PFSK-1 (cell line): ENCODE measurements at regions not wholly inside any gene's neighbourhood (a gene's known extent, or its start where the extent isn't known, plus 50 kb on each side); places are given as distances from the start of the nearest gene placed in this dataset.

Experiments
- FOXP2 ChIP-seq: optimal IDR thresholded peaks from 2 replicates; pipeline ENCODE3; 2011; ENCODE audit warnings: borderline replicate concordance, control low read depth, inconsistent platforms; ENCODE audit not compliant: insufficient read depth; ENCODE audit errors: extremely low read length, extremely low read depth
- POLR2AphosphoS5 ChIP-seq: IDR thresholded peaks from 2 replicates; pipeline ENCODE4 v1.6.1; 2012; ENCODE audit warnings: low read depth, mild to moderate bottlenecking, control low read depth, low read length, moderate library complexity
- REST ChIP-seq, 2 experiments: IDR thresholded peaks; 2 replicates each; pipeline versions ENCODE4 v1.6.1 to v1.8.0; 2011 to 2012; ENCODE audit warnings: low read depth in 2 of 2, low read length in 2 of 2, control low read depth in 1 of 2, inconsistent platforms in 1 of 2, mild to moderate bottlenecking in 1 of 2, moderate library complexity in 1 of 2; ENCODE audit not compliant: insufficient read depth in 1 of 2
- SIN3A ChIP-seq: IDR thresholded peaks from 2 replicates; pipeline ENCODE4 v1.6.1; 2012; ENCODE audit warnings: mild to moderate bottlenecking, low read length, moderate library complexity, borderline replicate concordance; ENCODE audit not compliant: insufficient read depth
- TAF1 ChIP-seq: IDR thresholded peaks from 2 replicates; pipeline ENCODE4 v1.6.1; 2012; ENCODE audit warnings: low read length, control low read depth, borderline replicate concordance; ENCODE audit not compliant: insufficient read depth

- TF ChIP-seq POLR2AphosphoS5: no peak
- no peak for TF ChIP-seq TAF1
- TF ChIP-seq SIN3A: no peak
- no peak for TF ChIP-seq REST (IDR thresholded peaks at IDR 0.05; ENCODE audit: insufficient read depth in 1 of 2, low read depth in 2 of 2, low read length in 2 of 2)
- TF ChIP-seq FOXP2: no peak
Observed at GRCh38 chr6:15876406-15876805, 213.6 kb upstream of the DTNBP1 start.

- TF ChIP-seq TAF1 (no peak), POLR2AphosphoS5 (no peak), SIN3A (no peak), REST (IDR thresholded peaks at IDR 0.05; ENCODE audit: insufficient read depth in 1 of 2, low read depth in 2 of 2, low read length in 2 of 2) (no peak), FOXP2 (no peak)
Observed at GRCh38 chr6:15875797-15876196, 213.0 kb upstream of the DTNBP1 start.

GRCh38 chr6:15874821-15875220 lies 212.0 kb upstream of the DTNBP1 start:
- TF ChIP-seq SIN3A: no peak
- no peak for TF ChIP-seq REST (IDR thresholded peaks at IDR 0.05; ENCODE audit: insufficient read depth in 1 of 2, low read depth in 2 of 2, low read length in 2 of 2)
- TF ChIP-seq POLR2AphosphoS5: no peak
- TF ChIP-seq TAF1: no peak
- no peak for TF ChIP-seq FOXP2

GRCh38 chr6:15874326-15874725 lies 211.5 kb upstream of the DTNBP1 start:
- no peak for TF ChIP-seq TAF1
- TF ChIP-seq POLR2AphosphoS5: no peak
- TF ChIP-seq FOXP2: no peak
- TF ChIP-seq SIN3A: no peak
- TF ChIP-seq REST (IDR thresholded peaks at IDR 0.05; ENCODE audit: insufficient read depth in 1 of 2, low read depth in 2 of 2, low read length in 2 of 2): no peak

- TF ChIP-seq TAF1 (no peak), FOXP2 (no peak), SIN3A (no peak), POLR2AphosphoS5 (no peak), REST (IDR thresholded peaks at IDR 0.05; ENCODE audit: insufficient read depth in 1 of 2, low read depth in 2 of 2, low read length in 2 of 2) (no peak)
Observed at GRCh38 chr6:15872241-15873103, 209.6 kb upstream of the DTNBP1 start.
